HG03159 (cell line): ENCODE measurements at regions not wholly inside any gene's neighbourhood (a gene's known extent, or its start where the extent isn't known, plus 50 kb on each side); places are given as distances from the start of the nearest gene placed in this dataset.

Source experiments
- ATAC-seq: cut with Tn5 transposase; IDR thresholded peaks from one replicate; pipeline ENCODE4 v1.9.1; 2021; ENCODE audit warnings: mild to moderate bottlenecking, moderate library complexity; ENCODE audit not compliant: unreplicated experiment

DNA sequence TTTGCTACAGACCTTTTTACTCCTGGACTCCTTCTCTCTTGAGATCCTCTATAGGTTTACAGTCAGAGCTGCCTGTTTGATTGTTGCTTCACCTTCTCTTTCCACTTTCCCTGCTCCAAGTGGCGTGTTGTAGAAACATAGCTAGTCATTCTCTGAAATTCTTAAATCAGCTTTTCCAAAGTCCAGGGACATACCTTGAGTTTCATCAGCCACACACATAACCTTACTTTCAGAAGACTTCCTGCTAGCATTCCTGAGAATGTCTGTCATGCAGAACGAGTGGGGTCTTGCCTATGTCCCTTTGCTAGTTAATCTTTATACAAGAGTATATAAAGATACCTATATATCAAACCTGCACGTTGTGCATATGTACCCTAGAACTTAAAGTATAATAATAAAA lies 230.3 kb upstream of the ZNF462 start:
- ATAC-seq = no peak

- ATAC-seq = no peak
Measured at GRCh38 chr9:106634183-106634582, 228.8 kb upstream of the ZNF462 start.

DNA sequence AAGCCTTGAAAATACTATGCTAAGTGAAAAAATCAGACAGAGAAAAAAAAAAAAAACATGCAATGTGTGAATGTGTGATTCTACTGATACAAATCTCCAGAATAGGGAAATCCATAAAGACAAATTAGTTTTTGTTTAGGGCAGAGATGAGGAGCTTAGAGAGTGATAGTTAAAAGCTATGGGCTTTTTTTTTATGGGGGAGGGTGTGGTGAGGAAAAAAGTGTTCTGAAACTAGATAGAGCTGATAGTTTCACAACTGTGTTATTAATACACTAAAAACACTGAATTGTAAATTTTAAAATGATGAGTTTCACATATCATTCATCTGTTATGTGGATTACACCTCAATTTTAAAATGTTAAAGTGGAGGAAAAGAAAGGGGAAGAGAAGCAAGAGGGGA lies 228.3 kb upstream of the ZNF462 start:
- no peak for ATAC-seq

DNA sequence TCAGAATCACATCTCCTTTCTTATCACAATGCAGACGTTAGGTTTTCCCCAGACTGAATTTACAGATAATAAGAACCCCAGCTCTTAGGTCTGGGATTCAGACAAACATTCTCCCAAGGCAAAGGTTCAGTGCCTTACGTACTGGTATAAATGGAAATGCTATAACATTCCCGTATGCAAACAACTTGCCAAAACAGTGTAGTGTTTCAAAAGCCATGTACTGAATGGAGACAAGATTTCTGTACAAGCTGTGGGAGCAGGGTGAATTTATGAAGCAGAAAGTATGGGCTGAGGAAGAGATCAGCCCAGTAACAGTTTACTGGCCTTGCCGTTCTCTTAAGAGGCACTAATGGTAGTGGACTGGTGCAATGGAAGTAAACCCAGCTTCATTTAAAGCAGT lies 225.5 kb upstream of the ZNF462 start:
- no peak for ATAC-seq

- ATAC-seq = no peak
Measured at GRCh38 chr9:106639873-106640568, 222.9 kb upstream of the ZNF462 start.

- ATAC-seq = no peak
Measured at GRCh38 chr9:106643211-106643930, 219.6 kb upstream of the ZNF462 start.

- ATAC-seq = no peak
Measured at GRCh38 chr9:106644661-106645060, 218.3 kb upstream of the ZNF462 start.

DNA sequence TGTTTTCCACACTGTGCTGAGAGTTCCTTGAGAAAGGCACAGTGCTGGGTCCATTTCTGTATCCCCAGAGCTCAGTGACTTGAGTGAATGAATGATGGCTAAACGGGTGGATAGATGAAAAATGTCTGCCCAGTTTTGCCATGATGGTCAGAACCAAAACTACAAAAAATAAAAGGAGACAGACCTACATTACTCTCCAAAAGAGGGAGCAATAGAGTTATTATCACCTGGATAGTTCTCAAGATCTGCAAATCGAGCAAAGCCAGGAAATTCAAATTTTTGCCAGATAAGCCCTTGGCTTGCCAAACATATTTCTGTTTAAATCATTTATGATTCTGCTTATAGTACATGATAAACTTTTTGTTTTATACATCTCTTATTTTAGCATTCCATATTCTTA lies 214.2 kb upstream of the ZNF462 start:
- no peak for ATAC-seq

- no peak for ATAC-seq
Measured at GRCh38 chr9:106649664-106650063, 213.3 kb upstream of the ZNF462 start.

GRCh38 chr9:106653213-106653612 lies 209.8 kb upstream of the ZNF462 start:
- no peak for ATAC-seq

GRCh38 chr9:106655966-106656365 lies 207.0 kb upstream of the ZNF462 start:
- no peak for ATAC-seq

GRCh38 chr9:106657926-106658325 lies 205.0 kb upstream of the ZNF462 start:
- no peak for ATAC-seq

DNA sequence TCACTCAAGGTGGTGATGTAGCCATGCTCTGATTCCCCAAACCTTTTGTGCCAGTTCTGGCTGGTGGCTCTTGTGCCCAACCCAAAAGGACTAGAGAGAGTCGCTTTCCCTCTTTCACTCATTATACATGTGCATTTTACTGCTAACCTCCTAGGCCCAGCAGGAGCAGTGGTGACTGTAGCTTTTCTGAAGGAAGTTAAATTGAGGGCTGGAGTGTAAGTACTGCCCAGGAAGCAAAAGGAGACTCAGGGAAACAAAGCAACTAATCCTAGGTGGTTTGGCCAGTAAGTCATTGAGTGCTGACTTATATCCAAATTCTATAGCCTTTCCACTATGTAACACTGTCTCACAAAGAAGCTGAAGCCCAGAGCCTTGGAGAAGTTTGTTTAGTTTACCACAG lies 194.4 kb upstream of the ZNF462 start:
- ATAC-seq = no peak

GRCh38 chr9:106669835-106670234 lies 193.1 kb upstream of the ZNF462 start:
- ATAC-seq = no peak

DNA sequence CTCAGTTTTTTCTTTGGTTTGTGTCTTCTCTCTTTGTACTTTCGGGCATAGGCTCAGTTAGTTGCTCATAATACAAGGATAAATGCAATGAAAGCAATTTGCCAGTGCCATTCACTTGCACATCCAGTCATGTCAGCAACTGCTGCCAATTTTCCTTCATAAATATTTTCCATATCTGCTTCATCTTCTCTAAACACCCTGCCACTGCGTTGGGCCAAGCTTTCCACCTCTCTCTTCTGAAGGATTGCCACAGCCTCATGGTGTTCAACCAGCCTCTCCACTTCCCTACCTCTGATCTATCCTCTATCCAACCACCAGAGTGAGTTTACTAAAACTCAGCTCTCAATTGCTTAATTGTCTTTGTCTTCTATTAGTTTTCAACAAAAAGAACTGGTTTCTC lies 192.5 kb upstream of the ZNF462 start:
- no peak for ATAC-seq

- ATAC-seq = no peak
Measured at GRCh38 chr9:106675780-106676179, 187.2 kb upstream of the ZNF462 start.

DNA sequence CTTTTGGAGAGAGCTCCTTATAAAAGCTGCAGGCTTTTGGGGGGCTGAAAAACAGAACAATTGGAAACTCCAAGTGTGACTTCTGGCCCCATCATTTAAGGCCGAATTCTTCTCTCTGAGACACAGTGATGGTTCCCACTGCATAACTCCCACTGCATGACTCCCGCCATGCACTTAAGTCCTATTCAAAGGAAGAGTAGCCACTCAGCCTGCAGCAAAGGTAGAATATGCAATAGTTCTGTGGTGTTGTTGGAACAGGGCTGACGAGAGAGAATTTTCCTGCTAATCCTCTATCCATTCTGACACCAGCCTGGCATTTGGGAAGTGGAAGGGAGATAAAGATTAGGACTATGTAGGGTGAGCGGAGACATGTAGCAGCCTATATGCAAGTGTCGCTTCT lies 185.6 kb upstream of the ZNF462 start:
- no peak for ATAC-seq

DNA sequence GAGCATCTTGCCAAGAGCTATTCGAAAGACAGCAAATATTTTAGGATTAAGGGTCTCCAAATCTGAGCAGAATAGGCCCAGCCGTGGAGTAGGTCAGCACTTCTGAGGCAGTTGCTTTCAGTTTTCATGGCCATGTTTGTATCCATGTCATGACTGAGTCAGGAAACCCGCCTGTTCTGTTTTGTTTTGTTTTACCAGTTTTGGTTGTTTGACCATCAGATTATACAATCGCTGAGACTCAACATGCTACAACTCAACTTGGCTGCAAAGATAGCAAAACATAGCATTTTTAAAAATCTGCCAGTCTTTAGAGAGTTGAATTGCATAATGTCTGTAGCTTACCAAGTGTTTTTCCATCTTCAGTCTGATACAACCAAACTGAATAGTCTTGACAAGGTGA lies 185.1 kb upstream of the ZNF462 start:
- ATAC-seq = no peak

DNA sequence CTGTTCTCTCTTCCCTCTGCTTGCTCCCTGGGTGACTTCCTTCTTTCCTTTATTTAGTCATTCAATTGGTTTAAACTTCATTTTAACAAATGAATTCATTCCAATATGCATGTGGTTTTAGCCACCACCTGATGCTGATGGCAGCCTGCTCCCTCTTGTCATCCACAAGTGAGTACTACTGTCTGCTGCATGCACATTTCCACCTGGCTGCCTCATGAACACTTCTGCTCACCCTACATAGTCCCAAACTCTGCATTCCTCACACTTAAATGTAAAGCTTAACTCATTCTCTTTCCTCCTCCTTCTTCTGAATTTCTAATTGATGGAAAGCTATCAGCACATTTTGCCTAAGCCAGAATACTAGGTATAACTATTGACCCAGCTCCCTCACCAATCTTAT lies 184.7 kb upstream of the ZNF462 start:
- no peak for ATAC-seq

GRCh38 chr9:106682420-106682819 lies 180.5 kb upstream of the ZNF462 start:
- no peak for ATAC-seq

GRCh38 chr9:106683454-106683853 lies 179.5 kb upstream of the ZNF462 start:
- no peak for ATAC-seq

- no peak for ATAC-seq
Measured at GRCh38 chr9:106684940-106685695, 177.8 kb upstream of the ZNF462 start.
